HL-60 (cell line): ENCODE measurements at regions not wholly inside any gene's neighbourhood (a gene's known extent, or its start where the extent isn't known, plus 50 kb on each side); places are given as distances from the start of the nearest gene placed in this dataset.

Source experiments
- DNase-seq, 2 experiments: peaks; one replicate each; pipeline ENCODE4 v3.0.0-alpha.2; 2010 to 2020; ENCODE audit warnings: low read depth in 1 of 2, low spot score in 1 of 2
- H3K27ac ChIP-seq: fragments of 250-450 bp; sonication (Bioruptor Pico); replicated peaks from 2 replicates; pipeline ENCODE4 v1.5.1; 2020; ENCODE audit warnings: mild to moderate bottlenecking, moderate library complexity
- H3K27me3 ChIP-seq: fragments of 250-450 bp; sonication (Bioruptor Pico); 2 replicates; pipeline ENCODE4 v1.5.1; 2021; ENCODE audit warnings: mild to moderate bottlenecking, moderate library complexity; ENCODE audit not compliant: insufficient read depth, poor library complexity, severe bottlenecking
- H3K4me3 ChIP-seq: replicated peaks from 2 replicates; pipeline ENCODE4 v1.5.1; 2011; ENCODE audit warnings: mild to moderate bottlenecking, control low read depth, low read length; ENCODE audit not compliant: insufficient read depth
- GABPA ChIP-seq: IDR thresholded peaks from 2 replicates; pipeline ENCODE4 v1.6.1; 2012; ENCODE audit warnings: low read depth
- POLR2AphosphoS5 ChIP-seq: IDR thresholded peaks from 2 replicates; pipeline ENCODE4 v1.6.1; 2012; ENCODE audit warnings: low read depth
- SPI1 ChIP-seq: IDR thresholded peaks from 2 replicates; pipeline ENCODE4 v1.6.1; 2012; ENCODE audit warnings: low read depth, mild to moderate bottlenecking, borderline replicate concordance
- TF ChIP-seq, protein P1 (sequence below): IDR thresholded peaks from one replicate; pipeline ENCODE4 v1.5.1; 2011; ENCODE audit warnings: low read length, control low read depth, inconsistent platforms; ENCODE audit not compliant: insufficient read depth
- TF ChIP-seq, protein P2 (sequence below): IDR thresholded peaks from 2 replicates; pipeline ENCODE4 v1.6.1; 2012; ENCODE audit warnings: low read depth; ENCODE audit not compliant: insufficient replicate concordance

DNA sequence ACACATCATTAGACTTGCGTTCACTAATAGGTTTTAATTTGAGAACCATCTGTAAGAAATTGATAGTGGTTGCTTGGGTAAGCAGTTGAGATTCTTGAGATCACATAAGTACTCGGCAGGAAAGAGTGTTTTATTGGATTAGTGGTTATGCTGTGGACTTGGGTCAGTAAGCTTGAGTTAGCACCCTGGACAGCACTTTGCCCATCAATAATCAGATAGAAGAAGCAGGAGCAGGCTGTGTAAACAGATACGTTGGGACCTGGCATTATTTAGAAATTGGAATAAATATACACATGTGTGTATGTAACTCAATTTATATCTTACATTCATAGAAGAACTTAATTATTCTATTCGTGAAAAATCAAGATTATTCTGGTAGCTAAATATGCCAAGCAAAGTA is 357.5 kb upstream of the SMIM31 start:
- no peak for DNase-seq
- Histone ChIP-seq H3K27me3 (no peaks in the 10 kb centered on the region), H3K27ac (no peak overlapping the region), H3K4me3 (no peak overlapping the region)
- TF ChIP-seq, protein P1, sequence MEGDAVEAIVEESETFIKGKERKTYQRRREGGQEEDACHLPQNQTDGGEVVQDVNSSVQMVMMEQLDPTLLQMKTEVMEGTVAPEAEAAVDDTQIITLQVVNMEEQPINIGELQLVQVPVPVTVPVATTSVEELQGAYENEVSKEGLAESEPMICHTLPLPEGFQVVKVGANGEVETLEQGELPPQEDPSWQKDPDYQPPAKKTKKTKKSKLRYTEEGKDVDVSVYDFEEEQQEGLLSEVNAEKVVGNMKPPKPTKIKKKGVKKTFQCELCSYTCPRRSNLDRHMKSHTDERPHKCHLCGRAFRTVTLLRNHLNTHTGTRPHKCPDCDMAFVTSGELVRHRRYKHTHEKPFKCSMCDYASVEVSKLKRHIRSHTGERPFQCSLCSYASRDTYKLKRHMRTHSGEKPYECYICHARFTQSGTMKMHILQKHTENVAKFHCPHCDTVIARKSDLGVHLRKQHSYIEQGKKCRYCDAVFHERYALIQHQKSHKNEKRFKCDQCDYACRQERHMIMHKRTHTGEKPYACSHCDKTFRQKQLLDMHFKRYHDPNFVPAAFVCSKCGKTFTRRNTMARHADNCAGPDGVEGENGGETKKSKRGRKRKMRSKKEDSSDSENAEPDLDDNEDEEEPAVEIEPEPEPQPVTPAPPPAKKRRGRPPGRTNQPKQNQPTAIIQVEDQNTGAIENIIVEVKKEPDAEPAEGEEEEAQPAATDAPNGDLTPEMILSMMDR, result no peak
- TF ChIP-seq, protein P2, sequence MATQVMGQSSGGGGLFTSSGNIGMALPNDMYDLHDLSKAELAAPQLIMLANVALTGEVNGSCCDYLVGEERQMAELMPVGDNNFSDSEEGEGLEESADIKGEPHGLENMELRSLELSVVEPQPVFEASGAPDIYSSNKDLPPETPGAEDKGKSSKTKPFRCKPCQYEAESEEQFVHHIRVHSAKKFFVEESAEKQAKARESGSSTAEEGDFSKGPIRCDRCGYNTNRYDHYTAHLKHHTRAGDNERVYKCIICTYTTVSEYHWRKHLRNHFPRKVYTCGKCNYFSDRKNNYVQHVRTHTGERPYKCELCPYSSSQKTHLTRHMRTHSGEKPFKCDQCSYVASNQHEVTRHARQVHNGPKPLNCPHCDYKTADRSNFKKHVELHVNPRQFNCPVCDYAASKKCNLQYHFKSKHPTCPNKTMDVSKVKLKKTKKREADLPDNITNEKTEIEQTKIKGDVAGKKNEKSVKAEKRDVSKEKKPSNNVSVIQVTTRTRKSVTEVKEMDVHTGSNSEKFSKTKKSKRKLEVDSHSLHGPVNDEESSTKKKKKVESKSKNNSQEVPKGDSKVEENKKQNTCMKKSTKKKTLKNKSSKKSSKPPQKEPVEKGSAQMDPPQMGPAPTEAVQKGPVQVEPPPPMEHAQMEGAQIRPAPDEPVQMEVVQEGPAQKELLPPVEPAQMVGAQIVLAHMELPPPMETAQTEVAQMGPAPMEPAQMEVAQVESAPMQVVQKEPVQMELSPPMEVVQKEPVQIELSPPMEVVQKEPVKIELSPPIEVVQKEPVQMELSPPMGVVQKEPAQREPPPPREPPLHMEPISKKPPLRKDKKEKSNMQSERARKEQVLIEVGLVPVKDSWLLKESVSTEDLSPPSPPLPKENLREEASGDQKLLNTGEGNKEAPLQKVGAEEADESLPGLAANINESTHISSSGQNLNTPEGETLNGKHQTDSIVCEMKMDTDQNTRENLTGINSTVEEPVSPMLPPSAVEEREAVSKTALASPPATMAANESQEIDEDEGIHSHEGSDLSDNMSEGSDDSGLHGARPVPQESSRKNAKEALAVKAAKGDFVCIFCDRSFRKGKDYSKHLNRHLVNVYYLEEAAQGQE, result peak; percentile 85
- TF ChIP-seq POLR2AphosphoS5, result no peak
- no peak for TF ChIP-seq GABPA
- TF ChIP-seq SPI1, result no peak

DNA sequence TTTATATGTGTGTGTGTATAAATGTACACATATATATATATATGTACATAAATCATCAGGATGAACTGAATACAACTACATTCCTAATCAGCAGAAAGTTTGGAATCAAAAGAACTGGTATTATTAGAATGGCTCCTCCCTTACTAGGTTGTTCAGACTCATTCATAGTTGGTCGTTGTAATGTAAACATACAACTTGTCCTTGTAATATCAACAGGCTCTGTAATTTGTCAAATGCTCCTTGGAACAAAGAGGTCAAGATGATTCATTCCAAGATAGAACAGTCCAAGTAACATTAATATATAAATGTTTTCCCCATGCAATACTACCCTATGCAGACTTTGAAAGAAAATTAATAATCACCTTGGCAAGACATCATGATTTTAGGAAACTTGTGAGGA is 351.4 kb upstream of the SMIM31 start:
- Histone ChIP-seq H3K27me3 (no peaks in the 10 kb centered on the region), H3K4me3 (no peak overlapping the region), H3K27ac (no peak overlapping the region)
- no peak for DNase-seq
- TF ChIP-seq, protein P2, result no peak
- TF ChIP-seq GABPA, result no peak
- no peak for TF ChIP-seq SPI1
- TF ChIP-seq, protein P1, result no peak
- TF ChIP-seq POLR2AphosphoS5, result no peak

DNA sequence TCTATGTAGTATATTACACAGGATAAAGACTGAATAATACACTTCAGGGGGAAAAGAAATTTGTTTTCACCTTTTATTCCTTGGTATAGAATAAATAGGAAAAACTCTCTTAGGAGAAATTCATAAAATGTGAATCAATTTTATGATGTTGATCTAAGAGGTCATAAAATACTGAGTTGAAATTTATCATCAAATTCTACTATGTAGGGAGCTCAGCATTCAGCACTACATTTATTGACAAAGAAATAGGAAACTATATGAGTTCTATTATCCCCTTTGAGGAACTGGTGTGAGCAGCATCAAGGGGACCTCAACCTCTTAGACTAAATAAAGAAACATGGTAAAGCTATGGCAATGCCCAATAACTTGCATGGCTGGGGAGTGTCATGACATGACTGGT is 348.2 kb upstream of the SMIM31 start:
- DNase-seq, result no peak
- H3K4me3 ChIP-seq, result no peak overlapping the region
- TF ChIP-seq POLR2AphosphoS5, result no peak
- no peak for TF ChIP-seq GABPA
- no peak for TF ChIP-seq SPI1
- TF ChIP-seq, protein P2, result no peak
- TF ChIP-seq, protein P1, result no peak
- no peak overlapping the region for H3K27ac ChIP-seq
- no peaks in the 10 kb centered on the region for H3K27me3 ChIP-seq
